MCF 10A (cell line): ENCODE measurements at regions not wholly inside any gene's neighbourhood (a gene's known extent, or its start where the extent isn't known, plus 50 kb on each side); places are given as distances from the start of the nearest gene placed in this dataset.
A peak's percentile ranks its signal among the peaks of the same experiment; 100 is the strongest.

Source experiments
- BruUV-seq: library from RNA; stranded (reverse); fragments of 400-500 nt; replicated peaks from 2 replicates; lab custom pipeline; 2021; lab: Mats Ljungman, UMichigan
- CTCF ChIA-PET: fragments of 300-600 bp; sonication (Branson Sonifier 250); formaldehyde crosslinking; extraction: SDS; loops from one replicate; lab custom pipeline; 2021; ENCODE audit warnings: antibody characterized with exemption, inconsistent platforms; lab: Yijun Ruan, JAX
- POLR2A ChIA-PET: fragments of 300-600, 350-650 bp; sonication (Branson Sonifier 250); formaldehyde crosslinking; extraction: SDS; loops from one replicate; lab custom pipeline; 2020; ENCODE audit warnings: antibody characterized with exemption, inconsistent platforms; lab: Yijun Ruan, JAX
- DNase-seq: peaks from one replicate; pipeline ENCODE4 v3.0.0-alpha.2; 2018; ENCODE audit not compliant: unreplicated experiment
- H3K27ac Mint-ChIP-seq: one replicate; pipeline ENCODE4 v1.8.0; 2022; ENCODE audit warnings: mild to moderate bottlenecking, low read depth, mixed read lengths; ENCODE audit not compliant: unreplicated experiment
- H3K27me3 Mint-ChIP-seq: one replicate; pipeline ENCODE4 v1.8.0; 2022; ENCODE audit warnings: mixed read lengths; ENCODE audit not compliant: insufficient read depth, unreplicated experiment
- H3K36me3 Mint-ChIP-seq: one replicate; pipeline ENCODE4 v1.8.0; 2022; ENCODE audit warnings: mild to moderate bottlenecking, moderate library complexity, mixed read lengths; ENCODE audit not compliant: insufficient read depth, unreplicated experiment
- H3K4me1 Mint-ChIP-seq: one replicate; pipeline ENCODE4 v1.8.0; 2022; ENCODE audit warnings: mixed read lengths; ENCODE audit not compliant: insufficient read depth, unreplicated experiment
- H3K4me3 Mint-ChIP-seq: one replicate; pipeline ENCODE4 v1.8.0; 2022; ENCODE audit warnings: mild to moderate bottlenecking, moderate library complexity, mixed read lengths; ENCODE audit not compliant: unreplicated experiment
- H3K9me3 Mint-ChIP-seq: one replicate; pipeline ENCODE4 v1.8.0; 2022; ENCODE audit warnings: mixed read lengths; ENCODE audit not compliant: unreplicated experiment
- CTCF ChIP-seq: fragments of 200-600 bp; IDR thresholded peaks from one replicate; pipeline ENCODE4 v1.8.0; 2022; ENCODE audit warnings: antibody characterized with exemption, mild to moderate bottlenecking; ENCODE audit not compliant: unreplicated experiment
- intact Hi-C: fragments of 100-400 bp; cut with micrococcal nuclease; formaldehyde crosslinking; loops from 2 replicates; pipeline ENCODE4 v1.14.1; 2022

GRCh38 chr6:14844411-14844810 is 401.5 kb upstream of the JARID2 start:
- peaks cover 4% of the 10 kb centered on the region for H3K36me3 Mint-ChIP-seq
- H3K27me3 Mint-ChIP-seq, result no peaks in the 10 kb centered on the region
- ChIA-PET CTCF (no interaction called here), POLR2A (no interaction called here)
- peaks cover 15% of the 10 kb centered on the region for H3K4me1 Mint-ChIP-seq
- no peak overlapping the region for H3K4me3 Mint-ChIP-seq
- intact Hi-C loops, result loop anchor here (10.0 kb wide), 1 partner anchor 220 kb away; no protein-coding TSS in a partner anchor
- no TSS peak for BruUV-seq
- peak overlapping the region; percentile 23 for H3K27ac Mint-ChIP-seq
- H3K9me3 Mint-ChIP-seq, result no peaks in the 10 kb centered on the region
- DNase-seq, result no peak
- TF ChIP-seq CTCF, result no peak

- Mint-ChIP-seq H3K9me3 (no peaks in the 10 kb centered on the region), H3K27ac (no peak overlapping the region), H3K4me1 (peaks cover 5% of the 10 kb centered on the region), H3K27me3 (no peaks in the 10 kb centered on the region), H3K36me3 (no peaks in the 10 kb centered on the region), H3K4me3 (no peak overlapping the region)
- POLR2A ChIA-PET, result interaction anchor here (0.6 to 1.2 kb wide), 2 partner anchors 9 to 72 kb away, joined by 3 to 4 read pairs; no protein-coding TSS in a partner anchor
- CTCF ChIA-PET, result no interaction called here
- no peak for TF ChIP-seq CTCF
- no TSS peak for BruUV-seq
- DNase-seq, result no peak
- intact Hi-C loops, result loop anchor here (10.0 kb wide), 1 partner anchor 217 kb away; no protein-coding TSS in a partner anchor
Measured at GRCh38 chr6:14848019-14848418, 397.9 kb upstream of the JARID2 start.

GRCh38 chr6:14849185-14849584 is 396.7 kb upstream of the JARID2 start:
- Mint-ChIP-seq H3K4me3 (no peak overlapping the region), H3K9me3 (no peaks in the 10 kb centered on the region), H3K27me3 (no peaks in the 10 kb centered on the region), H3K4me1 (peaks cover 5% of the 10 kb centered on the region), H3K27ac (no peak overlapping the region), H3K36me3 (no peaks in the 10 kb centered on the region)
- intact Hi-C loops, result loop anchor here (10.0 kb wide), 1 partner anchor 216 kb away; no protein-coding TSS in a partner anchor
- TF ChIP-seq CTCF, result no peak
- BruUV-seq, result no TSS peak
- CTCF ChIA-PET, result no interaction called here
- no peak for DNase-seq
- POLR2A ChIA-PET, result no interaction called here

DNA sequence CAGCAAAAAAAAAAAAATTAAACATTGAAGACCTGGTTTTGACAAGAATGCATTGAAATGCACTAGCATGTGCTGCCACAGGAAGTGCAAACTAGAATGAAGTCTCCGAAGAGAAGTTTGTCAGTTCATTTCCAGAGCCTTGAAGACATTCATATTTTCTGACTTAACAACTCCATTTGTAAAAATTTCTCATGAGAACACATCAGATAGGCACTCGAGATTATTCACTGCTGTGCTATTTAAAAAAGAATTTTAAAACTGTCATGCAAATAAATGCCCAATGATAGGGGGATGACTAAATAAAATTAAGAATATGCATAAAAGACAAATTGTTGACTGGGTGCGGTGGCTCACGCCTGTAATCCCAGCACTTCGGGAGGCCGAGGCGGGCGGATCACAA is 394.6 kb upstream of the JARID2 start:
- Mint-ChIP-seq H3K27me3 (no peaks in the 10 kb centered on the region), H3K27ac (no peak overlapping the region), H3K9me3 (no peaks in the 10 kb centered on the region), H3K4me1 (no peaks in the 10 kb centered on the region), H3K4me3 (no peak overlapping the region), H3K36me3 (no peaks in the 10 kb centered on the region)
- CTCF ChIA-PET, result no interaction called here
- POLR2A ChIA-PET, result no interaction called here
- TF ChIP-seq CTCF, result no peak
- BruUV-seq, result no TSS peak
- DNase-seq, result no peak
- intact Hi-C loops, result no loop called here
